ENCODE measurements at regions not wholly inside any gene's neighbourhood (a gene's known extent, or its start where the extent isn't known, plus 50 kb on each side); places are given as distances from the start of the nearest gene placed in this dataset.

- no peak overlapping the region for H3K4me3 ChIP-seq (ENCODE audit: low read length)
- TF ChIP-seq, protein P1, sequence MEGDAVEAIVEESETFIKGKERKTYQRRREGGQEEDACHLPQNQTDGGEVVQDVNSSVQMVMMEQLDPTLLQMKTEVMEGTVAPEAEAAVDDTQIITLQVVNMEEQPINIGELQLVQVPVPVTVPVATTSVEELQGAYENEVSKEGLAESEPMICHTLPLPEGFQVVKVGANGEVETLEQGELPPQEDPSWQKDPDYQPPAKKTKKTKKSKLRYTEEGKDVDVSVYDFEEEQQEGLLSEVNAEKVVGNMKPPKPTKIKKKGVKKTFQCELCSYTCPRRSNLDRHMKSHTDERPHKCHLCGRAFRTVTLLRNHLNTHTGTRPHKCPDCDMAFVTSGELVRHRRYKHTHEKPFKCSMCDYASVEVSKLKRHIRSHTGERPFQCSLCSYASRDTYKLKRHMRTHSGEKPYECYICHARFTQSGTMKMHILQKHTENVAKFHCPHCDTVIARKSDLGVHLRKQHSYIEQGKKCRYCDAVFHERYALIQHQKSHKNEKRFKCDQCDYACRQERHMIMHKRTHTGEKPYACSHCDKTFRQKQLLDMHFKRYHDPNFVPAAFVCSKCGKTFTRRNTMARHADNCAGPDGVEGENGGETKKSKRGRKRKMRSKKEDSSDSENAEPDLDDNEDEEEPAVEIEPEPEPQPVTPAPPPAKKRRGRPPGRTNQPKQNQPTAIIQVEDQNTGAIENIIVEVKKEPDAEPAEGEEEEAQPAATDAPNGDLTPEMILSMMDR (conservative IDR thresholded peaks at IDR 0.05; ENCODE audit: low read depth, low read length): no peak
- no peak for DNase-seq (ENCODE audit: low read depth)
Measured at GRCh38 chr2:166831930-166832329, 56.4 kb upstream of the XIRP2 start.

GRCh38 chr2:166825914-166826313, 62.4 kb upstream of the XIRP2 start:
- DNase-seq (ENCODE audit: low read depth): no peak
- no peak overlapping the region for H3K4me3 ChIP-seq (ENCODE audit: low read length)
- TF ChIP-seq, protein P1 (conservative IDR thresholded peaks at IDR 0.05; ENCODE audit: low read depth, low read length): no peak

DNA sequence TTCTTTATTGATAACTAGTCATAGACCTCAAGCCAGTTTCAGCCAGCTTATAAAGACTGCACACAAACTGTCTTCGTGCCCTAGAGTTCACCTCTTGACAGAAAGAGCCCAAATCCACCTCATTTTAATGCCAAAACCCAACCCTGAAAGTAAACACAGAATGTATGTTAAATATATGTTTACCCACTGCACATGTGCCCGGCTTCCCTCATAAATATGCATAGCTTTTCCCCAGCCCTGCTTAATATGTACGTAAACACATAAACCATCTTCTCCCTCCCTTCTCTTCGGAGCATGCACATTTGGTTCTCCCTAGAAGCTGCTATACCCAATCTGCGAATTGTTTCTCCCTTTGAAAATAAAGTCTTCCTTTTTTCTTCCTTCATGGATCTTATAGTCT, 73.9 kb upstream of the XIRP2 start:
- TF ChIP-seq, protein P1 (conservative IDR thresholded peaks at IDR 0.05; ENCODE audit: low read depth, low read length): no peak
- DNase-seq (ENCODE audit: low read depth): no peak
- H3K4me3 ChIP-seq (ENCODE audit: low read length): no peak overlapping the region

- no peak for DNase-seq (ENCODE audit: low read depth)
- H3K4me3 ChIP-seq (ENCODE audit: low read length): no peak overlapping the region
- TF ChIP-seq, protein P1 (conservative IDR thresholded peaks at IDR 0.05; ENCODE audit: low read depth, low read length): no peak
Measured at GRCh38 chr2:166812166-166812891, 76.0 kb upstream of the XIRP2 start.

GRCh38 chr2:166805753-166806152, 82.5 kb upstream of the XIRP2 start:
- no peak overlapping the region for H3K4me3 ChIP-seq (ENCODE audit: low read length)
- TF ChIP-seq, protein P1 (conservative IDR thresholded peaks at IDR 0.05; ENCODE audit: low read depth, low read length): no peak
- DNase-seq (ENCODE audit: low read depth): no peak

DNA sequence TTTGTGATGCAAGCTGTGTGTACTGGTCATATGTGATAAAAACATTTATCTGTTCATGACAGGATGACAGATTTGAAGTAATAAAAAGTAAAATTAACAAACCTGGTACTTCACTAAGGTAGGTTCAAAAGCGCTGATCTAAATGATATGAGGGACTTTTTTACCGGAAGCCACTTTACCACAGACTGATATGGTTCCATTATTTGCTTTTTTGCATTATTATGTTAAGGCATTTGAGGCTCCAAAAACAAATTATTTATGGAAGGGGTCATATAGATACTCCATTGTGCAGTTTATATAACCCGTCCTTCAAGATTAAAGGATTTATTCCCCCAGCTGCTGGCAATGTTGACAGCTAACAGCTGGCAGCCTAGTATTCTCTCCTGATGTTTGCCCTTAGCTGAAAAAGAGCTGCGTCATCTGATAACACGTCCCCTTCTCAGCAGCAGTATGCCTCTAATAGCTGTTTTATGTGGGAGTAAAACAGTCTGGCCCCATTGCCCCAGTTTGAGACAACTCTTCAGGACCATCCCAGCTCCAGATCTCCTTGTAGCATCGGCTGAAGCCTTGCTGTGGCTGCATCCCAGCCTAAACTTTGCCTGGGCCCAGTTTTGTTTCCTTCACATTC, 84.8 kb upstream of the XIRP2 start:
- TF ChIP-seq, protein P1 (conservative IDR thresholded peaks at IDR 0.05; ENCODE audit: low read depth, low read length): no peak
- DNase-seq (ENCODE audit: low read depth): no peak
- no peak overlapping the region for H3K4me3 ChIP-seq (ENCODE audit: low read length)

GRCh38 chr2:166802475-166802874, 85.8 kb upstream of the XIRP2 start:
- TF ChIP-seq, protein P1 (conservative IDR thresholded peaks at IDR 0.05; ENCODE audit: low read depth, low read length): no peak
- H3K4me3 ChIP-seq (ENCODE audit: low read length): no peak overlapping the region
- DNase-seq (ENCODE audit: low read depth): no peak
